Peyer's patch (tissue), 4 donors: ENCODE measurements at regions not wholly inside any gene's neighbourhood (a gene's known extent, or its start where the extent isn't known, plus 50 kb on each side); places are given as distances from the start of the nearest gene placed in this dataset.

Experiments
- DNase-seq, 3 donors: peaks; one replicate each; pipeline ENCODE4 v3.0.0-alpha.2; 2017 to 2019
- H3K27ac ChIP-seq, 4 donors: fragments of 200-600 bp; sonication (generic); one replicate each; pipeline ENCODE4 v1.5.1; 2016 to 2019
- H3K27me3 ChIP-seq, 2 donors: fragments of 200-600 bp; sonication (generic); one replicate each; pipeline ENCODE4 v1.5.1; 2019
- H3K36me3 ChIP-seq, 3 donors: fragments of 200-600 bp; sonication (generic); one replicate each; pipeline ENCODE4 v1.5.1; 2016 to 2019
- H3K4me1 ChIP-seq, 4 donors: fragments of 200-600 bp; sonication (generic); one replicate each; pipeline ENCODE4 v1.5.1; 2016 to 2019
- H3K4me3 ChIP-seq, 4 donors: fragments of 200-600 bp; sonication (generic); 1 replicate in 3 of 4; 2 replicates in 1 of 4; pipeline ENCODE4 v1.5.1; 2016 to 2019; ENCODE audit warnings: mild to moderate bottlenecking in 1 of 4
- H3K9me3 ChIP-seq, 4 donors: fragments of 200-600 bp; sonication (generic); one replicate each; pipeline ENCODE4 v1.5.1; 2016 to 2019; ENCODE audit warnings: mild to moderate bottlenecking in 1 of 4
- POLR2A ChIP-seq, 2 donors: fragments of 450-650 bp; IDR thresholded peaks; one replicate each; pipeline ENCODE4 v1.5.1; 2017; ENCODE audit warnings: antibody characterized with exemption in 2 of 2, mild to moderate bottlenecking in 2 of 2, moderate library complexity in 2 of 2
- TF ChIP-seq, protein P1 (sequence below), 6 experiments: fragments of 450-650 bp in 4 of 6; fragments of 200-600 bp in 2 of 6; sonication (generic) in 1 of 6; IDR thresholded peaks; one replicate each; pipeline ENCODE4 v1.5.1; 2017 to 2019; ENCODE audit warnings: antibody characterized with exemption in 6 of 6, mild to moderate bottlenecking in 3 of 6, moderate library complexity in 1 of 6

DNA sequence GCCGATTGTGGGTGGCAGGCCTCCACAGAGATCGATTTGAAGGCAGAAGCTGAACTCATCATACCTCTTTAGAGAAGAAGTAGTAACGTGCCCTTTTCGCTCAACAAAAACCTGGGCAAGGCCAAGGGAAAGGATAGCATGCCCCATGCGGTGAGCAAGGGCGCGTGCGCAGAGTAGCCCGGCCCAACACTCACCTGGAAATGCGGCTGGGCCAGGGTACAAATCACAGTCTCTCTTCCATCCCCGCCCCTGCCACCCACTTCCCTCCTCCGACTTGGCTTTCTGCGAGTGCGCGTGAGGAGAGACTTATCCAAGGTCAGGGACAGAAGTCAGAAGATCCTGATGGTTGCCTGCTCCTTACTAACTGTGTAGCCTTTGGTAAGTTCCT lies 160.7 kb upstream of the C1orf21 start:
- H3K4me3 ChIP-seq = no peak overlapping the region
- TF ChIP-seq, protein P1, sequence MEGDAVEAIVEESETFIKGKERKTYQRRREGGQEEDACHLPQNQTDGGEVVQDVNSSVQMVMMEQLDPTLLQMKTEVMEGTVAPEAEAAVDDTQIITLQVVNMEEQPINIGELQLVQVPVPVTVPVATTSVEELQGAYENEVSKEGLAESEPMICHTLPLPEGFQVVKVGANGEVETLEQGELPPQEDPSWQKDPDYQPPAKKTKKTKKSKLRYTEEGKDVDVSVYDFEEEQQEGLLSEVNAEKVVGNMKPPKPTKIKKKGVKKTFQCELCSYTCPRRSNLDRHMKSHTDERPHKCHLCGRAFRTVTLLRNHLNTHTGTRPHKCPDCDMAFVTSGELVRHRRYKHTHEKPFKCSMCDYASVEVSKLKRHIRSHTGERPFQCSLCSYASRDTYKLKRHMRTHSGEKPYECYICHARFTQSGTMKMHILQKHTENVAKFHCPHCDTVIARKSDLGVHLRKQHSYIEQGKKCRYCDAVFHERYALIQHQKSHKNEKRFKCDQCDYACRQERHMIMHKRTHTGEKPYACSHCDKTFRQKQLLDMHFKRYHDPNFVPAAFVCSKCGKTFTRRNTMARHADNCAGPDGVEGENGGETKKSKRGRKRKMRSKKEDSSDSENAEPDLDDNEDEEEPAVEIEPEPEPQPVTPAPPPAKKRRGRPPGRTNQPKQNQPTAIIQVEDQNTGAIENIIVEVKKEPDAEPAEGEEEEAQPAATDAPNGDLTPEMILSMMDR (IDR thresholded peaks at IDR 0.05) = no peak
- no peak for TF ChIP-seq POLR2A (IDR thresholded peaks at IDR 0.05)
- no peaks in the 10 kb centered on the region for H3K27me3 ChIP-seq
- peaks cover 0 to 3% (median 0%) of the 10 kb centered on the region in 4 donors for H3K4me1 ChIP-seq
- no peaks in the 10 kb centered on the region for H3K9me3 ChIP-seq
- H3K36me3 ChIP-seq = no peaks in the 10 kb centered on the region
- DNase-seq = no peak
- no peak overlapping the region for H3K27ac ChIP-seq

DNA sequence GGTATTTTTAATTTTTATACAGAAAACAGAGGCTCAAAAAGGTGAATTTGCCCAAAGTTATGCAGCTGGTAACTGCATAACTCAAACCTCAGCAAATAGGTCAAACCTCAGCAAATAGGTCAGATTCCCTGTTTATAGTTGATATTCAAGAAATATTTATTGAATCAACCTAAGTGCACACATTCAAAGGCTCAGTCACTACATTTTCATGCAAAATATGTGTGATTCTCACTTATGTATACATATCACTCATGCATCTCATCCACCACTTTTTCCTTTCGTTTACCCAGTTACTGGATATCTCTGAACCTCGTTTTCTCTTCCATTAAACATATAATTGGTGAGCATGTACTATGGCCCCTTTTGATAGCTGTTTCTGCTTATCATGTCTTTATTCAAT lies 158.3 kb upstream of the C1orf21 start:
- TF ChIP-seq, protein P1 (IDR thresholded peaks at IDR 0.05) = no peak
- TF ChIP-seq POLR2A (IDR thresholded peaks at IDR 0.05) = no peak
- no peaks in the 10 kb centered on the region for H3K36me3 ChIP-seq
- no peak for DNase-seq
- no peak overlapping the region for H3K4me3 ChIP-seq
- no peaks in the 10 kb centered on the region for H3K9me3 ChIP-seq
- no peak overlapping the region for H3K27ac ChIP-seq
- H3K27me3 ChIP-seq = no peaks in the 10 kb centered on the region
- no peaks in the 10 kb centered on the region for H3K4me1 ChIP-seq

DNA sequence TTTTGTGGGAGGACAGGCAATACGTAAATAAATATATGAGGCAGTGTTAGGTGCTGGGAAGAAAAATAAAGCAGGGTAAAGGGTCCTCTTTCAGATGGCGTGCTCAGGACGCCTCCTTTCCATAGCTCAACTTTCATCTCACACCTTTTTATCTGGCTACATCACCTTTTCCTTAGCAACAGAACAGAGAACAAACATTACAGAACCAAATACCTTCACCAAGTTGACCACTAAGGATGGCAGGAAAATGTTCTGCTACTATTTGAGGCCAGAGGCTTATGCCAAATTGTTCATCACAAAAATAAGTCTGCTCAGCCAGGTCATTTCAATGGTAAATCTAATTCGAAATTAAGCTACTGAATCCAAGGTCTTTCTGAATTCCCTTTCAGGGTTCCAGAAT lies 149.2 kb upstream of the C1orf21 start:
- no peaks in the 10 kb centered on the region for H3K27me3 ChIP-seq
- DNase-seq = no peak
- TF ChIP-seq, protein P1 (IDR thresholded peaks at IDR 0.05) = no peak
- TF ChIP-seq POLR2A (IDR thresholded peaks at IDR 0.05) = no peak
- H3K9me3 ChIP-seq = no peaks in the 10 kb centered on the region
- no peak overlapping the region for H3K27ac ChIP-seq
- no peaks in the 10 kb centered on the region for H3K36me3 ChIP-seq
- peaks cover 0 to 7% (median 0%) of the 10 kb centered on the region in 4 donors for H3K4me1 ChIP-seq
- H3K4me3 ChIP-seq = no peak overlapping the region

DNA sequence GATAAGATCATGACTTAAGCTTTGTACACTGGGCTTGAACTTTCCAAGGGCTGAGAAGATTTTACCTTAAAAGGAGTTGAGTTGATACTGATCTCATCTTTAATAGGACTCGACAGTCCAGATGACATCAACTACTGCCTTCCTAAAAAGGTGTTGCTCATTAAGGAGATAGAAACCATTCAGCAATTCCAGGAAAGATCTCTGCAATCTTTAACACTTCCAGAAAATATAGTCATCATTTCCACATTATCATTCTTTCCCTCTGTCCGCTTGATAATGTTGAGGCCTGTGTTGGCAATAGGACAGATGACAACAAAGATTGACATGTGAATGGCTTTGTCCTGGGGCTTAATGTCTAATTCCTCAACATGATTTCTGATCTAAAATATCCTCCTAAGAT lies 145.4 kb upstream of the C1orf21 start:
- Histone ChIP-seq H3K27ac (no peak overlapping the region), H3K27me3 (no peaks in the 10 kb centered on the region), H3K4me3 (no peak overlapping the region), H3K4me1 (peaks cover 0 to 11% (median 0%) of the 10 kb centered on the region in 4 donors), H3K36me3 (no peaks in the 10 kb centered on the region), H3K9me3 (no peaks in the 10 kb centered on the region)
- DNase-seq = no peak
- no peak for TF ChIP-seq POLR2A (IDR thresholded peaks at IDR 0.05)
- TF ChIP-seq, protein P1 (IDR thresholded peaks at IDR 0.05) = no peak

DNA sequence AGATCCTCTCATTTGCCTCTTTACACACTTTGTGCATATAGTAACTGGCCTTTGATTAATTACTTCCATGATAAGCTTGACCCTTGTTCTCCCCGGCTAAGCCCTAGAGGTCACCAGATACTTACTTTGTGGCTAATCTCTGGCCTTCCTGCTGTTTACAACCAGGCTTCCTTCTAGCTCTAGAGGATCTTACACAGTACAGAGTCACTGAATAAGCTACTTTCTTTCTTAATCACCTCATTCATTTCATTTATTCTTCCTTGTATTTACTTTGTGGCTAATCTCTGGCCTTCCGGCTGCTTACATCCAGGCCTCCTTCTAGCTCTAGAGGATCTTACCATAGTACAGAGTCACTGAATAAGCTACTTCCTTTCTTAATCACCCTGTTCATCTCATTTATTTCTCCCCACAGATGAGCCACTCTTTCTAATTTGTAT lies 144.3 kb upstream of the C1orf21 start:
- TF ChIP-seq POLR2A (IDR thresholded peaks at IDR 0.05) = no peak
- TF ChIP-seq, protein P1 (IDR thresholded peaks at IDR 0.05) = peak in 3 of 6 experiments; percentile 44 to 60 (median 45)
- Histone ChIP-seq H3K9me3 (no peaks in the 10 kb centered on the region), H3K27ac (peak overlapping the region in 1 of 4 donors; percentile 37), H3K36me3 (no peaks in the 10 kb centered on the region), H3K4me1 (peaks cover 0 to 11% (median 0%) of the 10 kb centered on the region in 4 donors), H3K4me3 (no peak overlapping the region), H3K27me3 (no peaks in the 10 kb centered on the region)
- peak in 1 of 3 donors; percentile 67 for DNase-seq

DNA sequence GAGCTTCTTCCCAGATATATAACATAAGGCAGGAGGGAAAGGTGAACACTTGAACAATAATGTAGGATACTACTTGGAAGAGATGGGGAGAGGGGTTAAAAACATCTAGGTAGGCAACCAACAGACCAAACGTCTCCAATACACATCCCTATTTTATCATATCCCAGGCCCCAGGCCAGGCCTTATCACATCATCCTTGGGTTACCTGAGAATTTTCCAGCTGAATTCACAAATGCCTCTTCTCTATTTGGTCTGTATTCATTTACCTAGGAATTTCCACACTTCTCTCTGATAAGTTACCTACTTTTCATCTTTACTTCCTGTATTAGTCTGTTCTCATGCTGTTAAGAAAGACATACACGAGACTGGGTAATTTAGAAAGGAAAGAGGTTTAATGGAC lies 141.9 kb upstream of the C1orf21 start:
- no peaks in the 10 kb centered on the region for H3K36me3 ChIP-seq
- H3K9me3 ChIP-seq = no peaks in the 10 kb centered on the region
- no peak overlapping the region for H3K4me3 ChIP-seq
- peaks cover 0 to 11% (median 0%) of the 10 kb centered on the region in 4 donors for H3K4me1 ChIP-seq
- DNase-seq = no peak
- TF ChIP-seq, protein P1 (IDR thresholded peaks at IDR 0.05) = no peak
- TF ChIP-seq POLR2A (IDR thresholded peaks at IDR 0.05) = no peak
- no peaks in the 10 kb centered on the region for H3K27me3 ChIP-seq
- H3K27ac ChIP-seq = no peak overlapping the region
